NCI-H2107 treated with DMSO at 0.1 percent for 48 hours (cell line): ENCODE measurements at regions not wholly inside any gene's neighbourhood (a gene's known extent, or its start where the extent isn't known, plus 50 kb on each side); places are given as distances from the start of the nearest gene placed in this dataset.
"Not testable (repeated sequence)": the region's sequence is repeated elsewhere in the genome, so short reads cannot be mapped to it uniquely, and the experiment has no call there.

ENCODE experiments used
- DNase-seq: peaks from one replicate; lab custom pipeline; 2025; ENCODE audit not compliant: unreplicated experiment; lab: John Stamatoyannopoulos, UW

- DNase-seq = no peak
Observed at GRCh38 chr1:94362466-94363058, 55.6 kb upstream of the ABCD3 start.

- no peak for DNase-seq
Observed at GRCh38 chr1:94358630-94359599, 59.3 kb upstream of the ABCD3 start.

- DNase-seq = no peak
Observed at GRCh38 chr1:94357661-94358060, 60.5 kb upstream of the ABCD3 start.

- DNase-seq = no peak
Observed at GRCh38 chr1:94355485-94355980, 62.7 kb upstream of the ABCD3 start.

GRCh38 chr1:94351481-94351880 is 66.7 kb upstream of the ABCD3 start:
- no peak for DNase-seq

- DNase-seq = no peak
Observed at GRCh38 chr1:94350350-94350924, 67.8 kb upstream of the ABCD3 start.

GRCh38 chr1:94349853-94350252 is 68.3 kb upstream of the ABCD3 start:
- DNase-seq = no peak

- DNase-seq = not testable (repeated sequence)
Observed at GRCh38 chr1:94348386-94348785, 69.8 kb upstream of the ABCD3 start.

- no peak for DNase-seq
Observed at GRCh38 chr1:94345148-94345721, 73.0 kb upstream of the ABCD3 start.

GRCh38 chr1:94342416-94342815 is 75.8 kb upstream of the ABCD3 start:
- no peak for DNase-seq

- DNase-seq = no peak
Observed at GRCh38 chr1:94339206-94339927, 78.8 kb upstream of the ABCD3 start.

- no peak for DNase-seq
Observed at GRCh38 chr1:94336991-94337390, 81.2 kb upstream of the ABCD3 start.

GRCh38 chr1:94335950-94336349 is 82.2 kb upstream of the ABCD3 start:
- DNase-seq = peak; percentile 74

- no peak for DNase-seq
Observed at GRCh38 chr1:94335447-94335846, 82.7 kb upstream of the ABCD3 start.

GRCh38 chr1:94334764-94335163 is 83.4 kb upstream of the ABCD3 start:
- DNase-seq = no peak

GRCh38 chr1:94332952-94333351 is 85.2 kb upstream of the ABCD3 start:
- no peak for DNase-seq

- DNase-seq = no peak
Observed at GRCh38 chr1:94332516-94332915, 85.7 kb upstream of the ABCD3 start.

GRCh38 chr1:94329986-94330385 is 88.2 kb upstream of the ABCD3 start:
- no peak for DNase-seq

- no peak for DNase-seq
Observed at GRCh38 chr1:94329276-94329675, 88.9 kb upstream of the ABCD3 start.

- DNase-seq = no peak
Observed at GRCh38 chr1:94327001-94327690, 89.8 kb upstream of the ARHGAP29 start.
